ENCODE measurements at regions not wholly inside any gene's neighbourhood (a gene's known extent, or its start where the extent isn't known, plus 50 kb on each side); places are given as distances from the start of the nearest gene placed in this dataset.

DNA sequence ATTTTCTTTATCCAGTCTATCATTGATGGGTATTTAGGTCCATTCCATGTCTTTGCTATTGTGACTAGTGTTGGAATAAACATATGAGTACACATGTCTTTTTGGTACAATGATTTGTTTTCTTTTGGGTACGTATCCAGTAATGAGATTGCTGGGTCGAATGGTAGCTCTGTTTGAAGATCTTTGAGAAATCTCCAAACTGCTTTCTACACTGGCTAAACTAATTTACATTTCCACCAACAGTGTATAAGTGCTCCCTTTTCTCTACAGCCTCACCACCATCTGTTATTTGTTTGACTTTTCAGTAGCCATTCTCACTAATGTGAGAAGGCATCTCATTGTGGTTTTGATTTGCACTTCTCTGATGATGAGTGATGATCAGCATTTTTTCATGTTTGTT, 103.7 kb downstream of the GOSR1 start:
- TF ChIP-seq, protein P1, sequence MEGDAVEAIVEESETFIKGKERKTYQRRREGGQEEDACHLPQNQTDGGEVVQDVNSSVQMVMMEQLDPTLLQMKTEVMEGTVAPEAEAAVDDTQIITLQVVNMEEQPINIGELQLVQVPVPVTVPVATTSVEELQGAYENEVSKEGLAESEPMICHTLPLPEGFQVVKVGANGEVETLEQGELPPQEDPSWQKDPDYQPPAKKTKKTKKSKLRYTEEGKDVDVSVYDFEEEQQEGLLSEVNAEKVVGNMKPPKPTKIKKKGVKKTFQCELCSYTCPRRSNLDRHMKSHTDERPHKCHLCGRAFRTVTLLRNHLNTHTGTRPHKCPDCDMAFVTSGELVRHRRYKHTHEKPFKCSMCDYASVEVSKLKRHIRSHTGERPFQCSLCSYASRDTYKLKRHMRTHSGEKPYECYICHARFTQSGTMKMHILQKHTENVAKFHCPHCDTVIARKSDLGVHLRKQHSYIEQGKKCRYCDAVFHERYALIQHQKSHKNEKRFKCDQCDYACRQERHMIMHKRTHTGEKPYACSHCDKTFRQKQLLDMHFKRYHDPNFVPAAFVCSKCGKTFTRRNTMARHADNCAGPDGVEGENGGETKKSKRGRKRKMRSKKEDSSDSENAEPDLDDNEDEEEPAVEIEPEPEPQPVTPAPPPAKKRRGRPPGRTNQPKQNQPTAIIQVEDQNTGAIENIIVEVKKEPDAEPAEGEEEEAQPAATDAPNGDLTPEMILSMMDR (conservative IDR thresholded peaks at IDR 0.05; ENCODE audit: low read depth, low read length) = no peak
- no peak for TF ChIP-seq EZH2 (IDR thresholded peaks at IDR 0.05; ENCODE audit: borderline replicate concordance, low read depth, low read length, poor library complexity, severe bottlenecking)

All from A673 (cell line).